Neural progenitor cell (in vitro differentiated cells): ENCODE measurements at regions not wholly inside any gene's neighbourhood (a gene's known extent, or its start where the extent isn't known, plus 50 kb on each side); places are given as distances from the start of the nearest gene placed in this dataset.
A peak's percentile ranks its signal among the peaks of the same experiment; 100 is the strongest.

Experiments
- DNase-seq: peaks from one replicate; pipeline ENCODE4 v3.0.0-alpha.2; 2016; ENCODE audit warnings: low spot score
- H2AFZ ChIP-seq: fragments of 200-600 bp; sonication (generic); replicated peaks from 2 replicates; pipeline ENCODE4 v1.6.1; 2016; ENCODE audit warnings: antibody characterized with exemption
- H3F3A ChIP-seq: fragments of 200-600 bp; sonication (generic); 2 replicates; pipeline ENCODE4 v1.6.1; 2016; ENCODE audit warnings: antibody characterized with exemption, low read depth
- H3K27ac ChIP-seq: fragments of 200-600 bp; sonication (generic); 2 replicates; pipeline ENCODE4 v1.5.1; 2016; ENCODE audit warnings: mild to moderate bottlenecking
- H3K27me3 ChIP-seq: fragments of 200-600 bp; sonication (generic); 2 replicates; pipeline ENCODE4 v1.6.1; 2016; ENCODE audit warnings: mild to moderate bottlenecking, moderate library complexity
- H3K36me3 ChIP-seq: fragments of 200-600 bp; sonication (generic); 2 replicates; pipeline ENCODE4 v1.5.1; 2016
- H3K4me1 ChIP-seq: fragments of 200-600 bp; sonication (generic); 2 replicates; pipeline ENCODE4 v1.6.1; 2016; ENCODE audit warnings: mixed run types
- H3K4me2 ChIP-seq: fragments of 200-600 bp; sonication (generic); 2 replicates; pipeline ENCODE4 v1.6.1; 2016
- H3K4me3 ChIP-seq: fragments of 200-600 bp; sonication (generic); 2 replicates; pipeline ENCODE4 v1.5.1; 2016
- H3K79me2 ChIP-seq: fragments of 200-600 bp; sonication (generic); 2 replicates; pipeline ENCODE4 v1.6.1; 2016; ENCODE audit warnings: low read depth
- H3K9ac ChIP-seq: fragments of 200-600 bp; sonication (generic); 2 replicates; pipeline ENCODE4 v1.6.1; 2016
- H3K9me3 ChIP-seq: fragments of 200-600 bp; sonication (generic); 2 replicates; pipeline ENCODE4 v1.5.1; 2016; ENCODE audit warnings: low read depth
- H4K20me1 ChIP-seq: fragments of 200-600 bp; sonication (generic); 2 replicates; pipeline ENCODE4 v1.6.1; 2016; ENCODE audit warnings: low read depth
- H3K27ac Mint-ChIP-seq: 3 replicates; pipeline ENCODE4 v1.8.0; 2021; ENCODE audit warnings: mixed read lengths
- H3K27me3 Mint-ChIP-seq: 2 replicates; pipeline ENCODE4 v1.8.0; 2022; ENCODE audit warnings: low read depth, mild to moderate bottlenecking, inconsistent platforms, moderate library complexity, mixed read lengths; ENCODE audit not compliant: insufficient read depth
- H3K36me3 Mint-ChIP-seq: 3 replicates; pipeline ENCODE4 v1.8.0; 2021; ENCODE audit warnings: mixed read lengths
- H3K4me1 Mint-ChIP-seq: 3 replicates; pipeline ENCODE4 v1.8.0; 2021; ENCODE audit warnings: mixed read lengths
- H3K4me3 Mint-ChIP-seq: 3 replicates; pipeline ENCODE4 v1.8.0; 2021; ENCODE audit warnings: mild to moderate bottlenecking, moderate library complexity, mixed read lengths
- H3K9me3 Mint-ChIP-seq: 3 replicates; pipeline ENCODE4 v1.8.0; 2020; ENCODE audit warnings: mixed read lengths
- EZH2 ChIP-seq: fragments of 200-600 bp; sonication (generic); IDR thresholded peaks from 2 replicates; pipeline ENCODE4 v1.6.1; 2017; ENCODE audit warnings: antibody characterized with exemption, mild to moderate bottlenecking, moderate library complexity
- EZH2phosphoT487 ChIP-seq: fragments of 200-600 bp; sonication (generic); IDR thresholded peaks from 2 replicates; pipeline ENCODE4 v1.6.1; 2017; ENCODE audit warnings: antibody characterized with exemption
- TF ChIP-seq, protein P1 (sequence below): fragments of 200-600 bp; sonication (generic); IDR thresholded peaks from 2 replicates; pipeline ENCODE4 v1.5.1; 2017; ENCODE audit warnings: antibody characterized with exemption, mild to moderate bottlenecking

DNA sequence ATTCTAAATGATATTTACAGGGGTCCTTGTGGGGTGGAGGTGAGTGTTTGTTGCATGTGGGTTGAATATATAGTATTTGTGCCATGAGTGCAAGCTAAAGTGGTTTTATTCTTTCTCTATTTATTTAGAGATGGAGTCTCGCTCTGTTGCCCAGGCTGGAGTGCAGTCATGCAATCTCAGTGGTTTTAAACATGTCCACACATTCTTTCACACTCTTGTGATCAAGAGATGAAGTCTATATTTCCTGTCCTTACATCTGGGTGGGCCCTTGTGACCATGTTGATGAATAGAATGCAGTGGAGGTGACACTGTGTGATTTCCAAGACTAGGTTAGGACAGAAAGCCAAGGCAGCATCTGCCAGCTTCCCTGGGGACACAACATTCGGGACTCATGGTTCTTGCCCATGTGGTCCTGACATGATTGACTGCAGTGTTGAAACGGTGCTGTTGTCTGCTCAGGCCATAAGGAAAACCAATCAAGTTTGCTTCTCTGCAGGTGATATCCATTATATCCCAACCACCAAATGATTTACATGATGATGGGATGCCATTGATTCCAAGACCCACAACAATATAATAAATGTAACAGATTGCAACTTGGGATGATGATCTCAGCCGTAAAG lies 172.6 kb downstream of the SUDS3 start:
- Mint-ChIP-seq H3K27me3 (peaks cover 2% of the 10 kb centered on the region), H3K9me3 (peaks cover 5% of the 10 kb centered on the region), H3K27ac (peak overlapping the region; percentile 81), H3K4me1 (peaks cover 4% of the 10 kb centered on the region), H3K36me3 (no peaks in the 10 kb centered on the region), H3K4me3 (no peak overlapping the region)
- Histone ChIP-seq H3K9ac (no peak overlapping the region), H3K27me3 (no peaks in the 10 kb centered on the region), H3K4me1 (no peaks in the 10 kb centered on the region), H3K79me2 (no peaks in the 10 kb centered on the region), H2AFZ (no peak overlapping the region), H4K20me1 (no peaks in the 10 kb centered on the region), H3K4me2 (no peak overlapping the region), H3K36me3 (no peaks in the 10 kb centered on the region), H3F3A (no peaks in the 10 kb centered on the region), H3K27ac (no peak overlapping the region), H3K4me3 (no peak overlapping the region), H3K9me3 (no peaks in the 10 kb centered on the region)
- no peak for DNase-seq
- no peak for TF ChIP-seq EZH2
- TF ChIP-seq, protein P1, sequence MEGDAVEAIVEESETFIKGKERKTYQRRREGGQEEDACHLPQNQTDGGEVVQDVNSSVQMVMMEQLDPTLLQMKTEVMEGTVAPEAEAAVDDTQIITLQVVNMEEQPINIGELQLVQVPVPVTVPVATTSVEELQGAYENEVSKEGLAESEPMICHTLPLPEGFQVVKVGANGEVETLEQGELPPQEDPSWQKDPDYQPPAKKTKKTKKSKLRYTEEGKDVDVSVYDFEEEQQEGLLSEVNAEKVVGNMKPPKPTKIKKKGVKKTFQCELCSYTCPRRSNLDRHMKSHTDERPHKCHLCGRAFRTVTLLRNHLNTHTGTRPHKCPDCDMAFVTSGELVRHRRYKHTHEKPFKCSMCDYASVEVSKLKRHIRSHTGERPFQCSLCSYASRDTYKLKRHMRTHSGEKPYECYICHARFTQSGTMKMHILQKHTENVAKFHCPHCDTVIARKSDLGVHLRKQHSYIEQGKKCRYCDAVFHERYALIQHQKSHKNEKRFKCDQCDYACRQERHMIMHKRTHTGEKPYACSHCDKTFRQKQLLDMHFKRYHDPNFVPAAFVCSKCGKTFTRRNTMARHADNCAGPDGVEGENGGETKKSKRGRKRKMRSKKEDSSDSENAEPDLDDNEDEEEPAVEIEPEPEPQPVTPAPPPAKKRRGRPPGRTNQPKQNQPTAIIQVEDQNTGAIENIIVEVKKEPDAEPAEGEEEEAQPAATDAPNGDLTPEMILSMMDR, result no peak
- TF ChIP-seq EZH2phosphoT487, result no peak

DNA sequence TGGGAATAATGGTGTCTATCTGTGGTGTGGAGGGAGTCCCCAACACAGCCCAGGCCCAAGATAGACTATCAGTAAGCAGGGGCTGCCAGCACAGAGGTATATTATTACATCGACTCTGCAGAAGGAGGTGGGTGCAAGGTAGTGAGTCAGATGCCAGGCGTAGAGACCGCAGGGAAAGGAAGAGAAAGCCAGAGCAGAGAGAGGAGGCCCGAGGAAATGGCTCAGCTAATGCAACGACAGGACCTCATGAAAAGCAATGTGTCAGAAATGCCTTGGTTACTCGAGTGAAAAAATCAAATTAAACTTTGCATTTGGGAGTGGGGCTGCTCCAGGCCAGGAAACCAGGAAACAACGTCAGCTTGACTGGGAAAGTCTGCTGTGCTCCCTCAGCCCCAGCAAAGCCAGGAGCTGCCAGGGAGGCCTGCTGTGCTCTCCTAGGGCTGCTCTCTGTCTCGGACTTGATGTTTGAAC lies 173.2 kb downstream of the SUDS3 start:
- H3K79me2 ChIP-seq, result no peaks in the 10 kb centered on the region
- peaks cover 4% of the 10 kb centered on the region for H3K4me1 Mint-ChIP-seq
- no peak overlapping the region for H3K9ac ChIP-seq
- H3K36me3 ChIP-seq, result no peaks in the 10 kb centered on the region
- no peaks in the 10 kb centered on the region for H3K9me3 ChIP-seq
- no peaks in the 10 kb centered on the region for H3K27me3 ChIP-seq
- TF ChIP-seq EZH2, result no peak
- TF ChIP-seq, protein P1, result no peak
- no peak for TF ChIP-seq EZH2phosphoT487
- no peak overlapping the region for H3K4me3 Mint-ChIP-seq
- DNase-seq, result no peak
- peaks cover 5% of the 10 kb centered on the region for H3K9me3 Mint-ChIP-seq
- H4K20me1 ChIP-seq, result no peaks in the 10 kb centered on the region
- H3K27ac ChIP-seq, result no peak overlapping the region
- peak overlapping the region; percentile 81 for H3K27ac Mint-ChIP-seq
- H3K4me2 ChIP-seq, result no peak overlapping the region
- peaks cover 2% of the 10 kb centered on the region for H3K27me3 Mint-ChIP-seq
- no peaks in the 10 kb centered on the region for H3K36me3 Mint-ChIP-seq
- H2AFZ ChIP-seq, result no peak overlapping the region
- H3K4me3 ChIP-seq, result no peak overlapping the region
- H3K4me1 ChIP-seq, result no peaks in the 10 kb centered on the region
- no peaks in the 10 kb centered on the region for H3F3A ChIP-seq

DNA sequence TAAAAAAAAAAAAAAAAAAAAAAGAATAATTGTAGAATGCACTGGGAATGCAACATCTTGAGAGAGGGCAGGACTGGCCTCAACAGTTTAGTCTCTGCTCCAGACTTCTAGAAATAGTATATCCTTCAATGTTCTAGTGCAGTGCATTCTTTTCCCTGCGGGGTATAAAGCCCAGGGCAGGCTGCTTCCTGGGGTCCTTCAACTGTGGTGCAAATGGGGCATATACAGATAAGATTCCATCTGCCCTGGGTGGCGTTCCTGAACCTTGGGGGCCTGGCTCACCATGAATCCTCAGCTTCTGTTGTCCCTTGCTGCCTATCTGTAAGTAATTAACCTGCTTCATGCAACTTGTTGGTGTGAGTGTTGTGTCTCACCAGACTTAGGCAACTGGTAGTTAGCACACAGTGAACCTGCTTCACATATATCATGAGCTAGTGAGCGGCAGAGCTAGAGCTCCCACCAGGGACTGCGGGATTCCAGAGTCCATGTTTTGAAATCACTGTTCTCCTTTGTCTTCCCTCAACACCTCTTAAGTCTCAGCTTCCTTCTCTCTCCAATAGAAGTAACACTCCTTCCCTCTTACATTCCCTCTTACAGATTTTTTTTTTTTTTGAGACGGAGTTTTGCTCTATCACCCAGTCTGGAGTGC lies 177.6 kb downstream of the SUDS3 start:
- H3F3A ChIP-seq, result no peaks in the 10 kb centered on the region
- no peaks in the 10 kb centered on the region for H3K27me3 ChIP-seq
- peaks cover 4% of the 10 kb centered on the region for H3K4me1 Mint-ChIP-seq
- H3K79me2 ChIP-seq, result no peaks in the 10 kb centered on the region
- H3K9me3 Mint-ChIP-seq, result no peaks in the 10 kb centered on the region
- no peaks in the 10 kb centered on the region for H3K4me1 ChIP-seq
- no peaks in the 10 kb centered on the region for H3K27me3 Mint-ChIP-seq
- H3K36me3 Mint-ChIP-seq, result no peaks in the 10 kb centered on the region
- peak overlapping the region; percentile 79 for H2AFZ ChIP-seq
- H4K20me1 ChIP-seq, result no peaks in the 10 kb centered on the region
- H3K4me3 Mint-ChIP-seq, result no peak overlapping the region
- H3K27ac ChIP-seq, result no peak overlapping the region
- no peaks in the 10 kb centered on the region for H3K9me3 ChIP-seq
- H3K9ac ChIP-seq, result no peak overlapping the region
- no peaks in the 10 kb centered on the region for H3K36me3 ChIP-seq
- no peak overlapping the region for H3K27ac Mint-ChIP-seq
- H3K4me2 ChIP-seq, result no peak overlapping the region
- H3K4me3 ChIP-seq, result no peak overlapping the region
- DNase-seq, result no peak
- no peak for TF ChIP-seq EZH2phosphoT487
- TF ChIP-seq EZH2, result no peak
- TF ChIP-seq, protein P1, result no peak
